Hepatocyte (in vitro differentiated cells): ENCODE measurements at regions not wholly inside any gene's neighbourhood (a gene's known extent, or its start where the extent isn't known, plus 50 kb on each side); places are given as distances from the start of the nearest gene placed in this dataset.
"Not testable (repeated sequence)": the region's sequence is repeated elsewhere in the genome, so short reads cannot be mapped to it uniquely, and the experiment has no call there.

ENCODE experiments used
- DNase-seq: peaks from one replicate; pipeline ENCODE4 v3.0.0-alpha.2; 2016; ENCODE audit warnings: low spot score
- H2AFZ ChIP-seq: fragments of 200-600 bp; sonication (generic); 2 replicates; pipeline ENCODE4 v1.6.0; 2016; ENCODE audit warnings: antibody characterized with exemption, mild to moderate bottlenecking
- H3K27ac ChIP-seq: fragments of 200-600 bp; sonication (generic); 2 replicates; pipeline ENCODE4 v1.5.1; 2016; ENCODE audit warnings: mild to moderate bottlenecking
- H3K27me3 ChIP-seq: fragments of 200-600 bp; sonication (generic); 2 replicates; pipeline ENCODE4 v1.6.1; 2016
- H3K36me3 ChIP-seq: fragments of 200-600 bp; sonication (generic); replicated peaks from 2 replicates; pipeline ENCODE4 v1.5.1; 2016; ENCODE audit warnings: low read depth; ENCODE audit not compliant: insufficient read depth
- H3K4me1 ChIP-seq: fragments of 200-600 bp; sonication (generic); 2 replicates; pipeline ENCODE4 v1.5.1; 2016; ENCODE audit warnings: mild to moderate bottlenecking, moderate library complexity; ENCODE audit not compliant: insufficient read depth
- H3K4me2 ChIP-seq: fragments of 200-600 bp; sonication (generic); 2 replicates; pipeline ENCODE4 v1.6.0; 2016
- H3K4me3 ChIP-seq: fragments of 200-600 bp; sonication (generic); 2 replicates; pipeline ENCODE4 v1.5.1; 2016; ENCODE audit warnings: mild to moderate bottlenecking
- H3K79me2 ChIP-seq: fragments of 200-600 bp; sonication (generic); 2 replicates; pipeline ENCODE4 v1.6.0; 2017; ENCODE audit warnings: mild to moderate bottlenecking
- H3K9me2 ChIP-seq: fragments of 200-600 bp; sonication (generic); replicated peaks from 2 replicates; pipeline ENCODE4 v1.6.0; 2017; ENCODE audit warnings: mild to moderate bottlenecking; ENCODE audit not compliant: insufficient read depth
- H3K9me3 ChIP-seq: fragments of 200-600 bp; sonication (generic); 2 replicates; pipeline ENCODE4 v1.5.1; 2016; ENCODE audit warnings: low read depth, mild to moderate bottlenecking
- H4K20me1 ChIP-seq: fragments of 200-600 bp; sonication (generic); 2 replicates; pipeline ENCODE4 v1.6.0; 2016; ENCODE audit warnings: mild to moderate bottlenecking; ENCODE audit not compliant: insufficient read depth, poor library complexity, severe bottlenecking
- CTCF ChIP-seq: fragments of 200-600 bp; sonication (generic); IDR thresholded peaks from 2 replicates; pipeline ENCODE4 v1.5.1; 2016; ENCODE audit warnings: antibody characterized with exemption, mild to moderate bottlenecking; ENCODE audit not compliant: poor library complexity
- EZH2 ChIP-seq: fragments of 200-600 bp; sonication (generic); IDR thresholded peaks from 2 replicates; pipeline ENCODE4 v1.6.1; 2016; ENCODE audit warnings: antibody characterized with exemption, mild to moderate bottlenecking, borderline replicate concordance
- EZH2phosphoT487 ChIP-seq: fragments of 200-600 bp; sonication (generic); IDR thresholded peaks from one replicate; pipeline ENCODE4 v1.6.1; 2018; ENCODE audit warnings: antibody characterized with exemption, mild to moderate bottlenecking, low read depth, moderate library complexity; ENCODE audit not compliant: unreplicated experiment, severe bottlenecking
- WGBS: methylation state at CpG from one replicate; pipeline ENCODE4 v1.1.6; 2016; ENCODE audit warnings: low lambda C conversion rate; ENCODE audit errors: missing lambda C conversion rate; 5-methylcytosine and 5-hydroxymethylcytosine counted together

GRCh38 chr9:2395814-2396612 lies 225.6 kb upstream of the VLDLR start:
- Histone ChIP-seq H3K79me2 (no peaks in the 10 kb centered on the region), H3K27me3 (no peaks in the 10 kb centered on the region), H3K9me3 (no peaks in the 10 kb centered on the region), H2AFZ (no peak overlapping the region), H3K4me1 (no peaks in the 10 kb centered on the region), H3K4me3 (no peak overlapping the region), H3K9me2 (no peaks in the 10 kb centered on the region), H3K36me3 (no peaks in the 10 kb centered on the region), H3K4me2 (no peak overlapping the region), H3K27ac (no peak overlapping the region), H4K20me1 (no peaks in the 10 kb centered on the region)
- 95% methylated on average over 2 of the region's 2 CpGs for WGBS
- DNase-seq = no peak
- TF ChIP-seq EZH2 (no peak), EZH2phosphoT487 (no peak), CTCF (no peak)

GRCh38 chr9:2396622-2397285 lies 224.8 kb upstream of the VLDLR start:
- H3K9me3 ChIP-seq = no peaks in the 10 kb centered on the region
- H3K4me1 ChIP-seq = no peaks in the 10 kb centered on the region
- H3K9me2 ChIP-seq = no peaks in the 10 kb centered on the region
- H3K36me3 ChIP-seq = no peaks in the 10 kb centered on the region
- 37% methylated on average over 1 of the region's 1 CpG for WGBS
- DNase-seq = no peak
- H2AFZ ChIP-seq = no peak overlapping the region
- H3K4me3 ChIP-seq = no peak overlapping the region
- H3K27ac ChIP-seq = no peak overlapping the region
- H3K27me3 ChIP-seq = no peaks in the 10 kb centered on the region
- H3K79me2 ChIP-seq = no peaks in the 10 kb centered on the region
- H4K20me1 ChIP-seq = no peaks in the 10 kb centered on the region
- no peak for TF ChIP-seq EZH2
- TF ChIP-seq CTCF = no peak
- TF ChIP-seq EZH2phosphoT487 = no peak
- H3K4me2 ChIP-seq = no peak overlapping the region

GRCh38 chr9:2397875-2398274 lies 223.7 kb upstream of the VLDLR start:
- H3K9me2 ChIP-seq, H3K9me3 ChIP-seq, H3K4me2 ChIP-seq, H3K4me1 ChIP-seq, H3K36me3 ChIP-seq, H3K27ac ChIP-seq, H3K79me2 ChIP-seq, H2AFZ ChIP-seq, H4K20me1 ChIP-seq, DNase-seq, H3K4me3 ChIP-seq, H3K27me3 ChIP-seq: not testable (repeated sequence)

GRCh38 chr9:2401746-2402145 lies 219.8 kb upstream of the VLDLR start:
- not testable (repeated sequence) for H2AFZ ChIP-seq, H4K20me1 ChIP-seq, H3K4me3 ChIP-seq, H3K9me3 ChIP-seq, H3K4me2 ChIP-seq, H3K9me2 ChIP-seq, H3K79me2 ChIP-seq, H3K27me3 ChIP-seq, H3K27ac ChIP-seq, H3K36me3 ChIP-seq, H3K4me1 ChIP-seq, DNase-seq
- WGBS = 76% methylated on average over 3 of the region's 3 CpGs
